SK-N-SH (cell line): ENCODE measurements at regions not wholly inside any gene's neighbourhood (a gene's known extent, or its start where the extent isn't known, plus 50 kb on each side); places are given as distances from the start of the nearest gene placed in this dataset.

Source experiments
- CTCF ChIA-PET: fragments of 300-600, 350-600 bp; formaldehyde crosslinking; extraction: SDS; loops from one replicate; lab custom pipeline; 2021; lab: Yijun Ruan, JAX
- POLR2A ChIA-PET: fragments of 350-600 bp; sonication (Branson Sonifier 250); formaldehyde crosslinking; extraction: SDS; loops from one replicate; lab custom pipeline; 2020; ENCODE audit warnings: antibody characterized with exemption, inconsistent platforms; lab: Yijun Ruan, JAX
- DNase-seq: peaks from one replicate; pipeline ENCODE4 v3.0.0; 2012
- H2AFZ ChIP-seq: fragments of 200-600 bp; sonication (generic); 2 replicates; pipeline ENCODE4 v1.8.1; 2016; ENCODE audit warnings: antibody characterized with exemption, mild to moderate bottlenecking, low read depth
- H3F3A ChIP-seq: fragments of 200-600 bp; sonication (generic); replicated peaks from 2 replicates; pipeline ENCODE3; 2016; ENCODE audit warnings: antibody characterized with exemption, mild to moderate bottlenecking; ENCODE audit not compliant: insufficient read depth
- H3K27ac ChIP-seq, 2 experiments: fragments of 200-500 bp in 1 of 2; fragments of 200-600 bp in 1 of 2; sonication (Bioruptor generic) in 1 of 2; sonication (generic), shearing (Covaris generic) in 1 of 2; 2 replicates each; pipeline versions ENCODE4 v1.5.1 to v1.6.1; 2014 to 2016; ENCODE audit warnings: low read depth in 2 of 2, inconsistent platforms in 1 of 2, low read length in 1 of 2, mild to moderate bottlenecking in 1 of 2, mixed read lengths in 1 of 2
- H3K27me3 ChIP-seq: fragments of 200-600 bp; sonication (generic), shearing (Covaris generic); 2 replicates; pipeline ENCODE4 v1.6.1; 2016; ENCODE audit warnings: mixed run types; ENCODE audit not compliant: insufficient read depth
- H3K36me3 ChIP-seq, 2 experiments: fragments of 200-500 bp in 1 of 2; fragments of 200-600 bp in 1 of 2; sonication (Bioruptor generic) in 1 of 2; sonication (generic) in 1 of 2; replicated peaks in 1 of 2; 2 replicates each; pipeline versions ENCODE3 to v1.5.1; 2014 to 2016; ENCODE audit warnings: low read length in 1 of 2, mild to moderate bottlenecking in 1 of 2; ENCODE audit not compliant: insufficient read depth in 2 of 2, control insufficient read depth in 1 of 2
- H3K4me1 ChIP-seq, 2 experiments: fragments of 200-500 bp in 1 of 2; fragments of 200-600 bp in 1 of 2; sonication (Bioruptor generic) in 1 of 2; sonication (generic), shearing (Covaris generic) in 1 of 2; 2 replicates each; pipeline versions ENCODE4 v1.5.1 to v1.6.1; 2014 to 2016; ENCODE audit warnings: low read depth in 1 of 2, low read length in 1 of 2, mixed run types in 1 of 2; ENCODE audit not compliant: insufficient read depth in 2 of 2, control insufficient read depth in 1 of 2
- H3K4me2 ChIP-seq: fragments of 200-600 bp; sonication (generic), shearing (Covaris generic); 2 replicates; pipeline ENCODE4 v1.6.1; 2017; ENCODE audit warnings: mixed run types
- H3K4me3 ChIP-seq, 2 experiments: fragments of 200-500 bp in 1 of 2; fragments of 200-600 bp in 1 of 2; sonication (Bioruptor generic) in 1 of 2; sonication (generic), shearing (Covaris generic) in 1 of 2; 2 replicates each; pipeline versions ENCODE4 v1.5.1 to v1.8.1; 2014 to 2016; ENCODE audit warnings: low read depth in 2 of 2, inconsistent platforms in 1 of 2, low read length in 1 of 2, mild to moderate bottlenecking in 1 of 2, mixed read lengths in 1 of 2, moderate library complexity in 1 of 2
- H3K79me2 ChIP-seq: fragments of 200-600 bp; sonication (generic); 2 replicates; pipeline ENCODE4 v1.8.1; 2017; ENCODE audit warnings: mild to moderate bottlenecking; ENCODE audit not compliant: insufficient read depth
- H3K9ac ChIP-seq: fragments of 200-600 bp; sonication (generic); 2 replicates; pipeline ENCODE4 v1.6.1; 2017; ENCODE audit warnings: mixed run types
- H3K9me2 ChIP-seq: fragments of 200-600 bp; sonication (generic); 2 replicates; pipeline ENCODE4 v1.6.1; 2017; ENCODE audit warnings: mixed run types
- H3K9me3 ChIP-seq: fragments of 200-600 bp; sonication (generic); 2 replicates; pipeline ENCODE4 v1.6.1; 2017; ENCODE audit warnings: mixed run types, mild to moderate bottlenecking, moderate library complexity
- H4K20me1 ChIP-seq: fragments of 200-600 bp; sonication (generic); 2 replicates; pipeline ENCODE4 v1.6.1; 2017; ENCODE audit warnings: mild to moderate bottlenecking, mixed run types; ENCODE audit not compliant: insufficient read depth
- CTCF ChIP-seq: fragments of 200-600 bp; sonication (generic); IDR thresholded peaks from 2 replicates; pipeline ENCODE4 v1.6.1; 2017; ENCODE audit warnings: antibody characterized with exemption, mild to moderate bottlenecking, moderate library complexity
- EP300 ChIP-seq, 2 experiments: IDR thresholded peaks; 2 replicates each; pipeline versions ENCODE4 v1.4.0 to v1.6.1; 2012; ENCODE audit warnings: borderline replicate concordance in 1 of 2, low read depth in 1 of 2, low read length in 1 of 2
- EZH2phosphoT487 ChIP-seq: fragments of 200-600 bp; sonication (generic); IDR thresholded peaks from 2 replicates; pipeline ENCODE4 v1.6.1; 2017; ENCODE audit warnings: low read depth, mixed run types, mild to moderate bottlenecking, antibody characterized with exemption, moderate library complexity, borderline replicate concordance
- FOSL2 ChIP-seq: IDR thresholded peaks from 2 replicates; pipeline ENCODE4 v1.4.0; 2012; ENCODE audit warnings: low read depth, mild to moderate bottlenecking, moderate library complexity, borderline replicate concordance
- GATA2 ChIP-seq: sonication (generic); formaldehyde crosslinking; IDR thresholded peaks from 2 replicates; pipeline ENCODE4 v1.5.0; 2020; ENCODE audit warnings: mild to moderate bottlenecking, missing genetic modification reagents
- MXI1 ChIP-seq: IDR thresholded peaks from 2 replicates; pipeline ENCODE4 v1.6.1; 2012; ENCODE audit warnings: mild to moderate bottlenecking, low read depth, low read length, improper control_type of control experiment
- POLR2AphosphoS5 ChIP-seq: IDR thresholded peaks from 2 replicates; pipeline ENCODE4 v1.6.1; 2012; ENCODE audit warnings: low read depth, low read length
- RAD21 ChIP-seq: IDR thresholded peaks from 2 replicates; pipeline ENCODE4 v1.6.1; 2012; ENCODE audit warnings: mild to moderate bottlenecking, low read length
- RCOR1 ChIP-seq: fragments of 150-350 bp; IDR thresholded peaks from 2 replicates; pipeline ENCODE4 v1.6.1; 2017; ENCODE audit warnings: antibody characterized with exemption, low read length
- REST ChIP-seq: IDR thresholded peaks from 2 replicates; pipeline ENCODE4 v1.6.1; 2012; ENCODE audit warnings: mild to moderate bottlenecking, low read depth, low read length, moderate library complexity
- RFX5 ChIP-seq: IDR thresholded peaks from 2 replicates; pipeline ENCODE4 v1.6.1; 2012; ENCODE audit warnings: mild to moderate bottlenecking, improper control_type of control experiment, low read length
- RXRA ChIP-seq: IDR thresholded peaks from 2 replicates; pipeline ENCODE4 v1.4.0; 2012; ENCODE audit warnings: low read depth, mild to moderate bottlenecking, borderline replicate concordance
- TAF1 ChIP-seq: IDR thresholded peaks from 2 replicates; pipeline ENCODE4 v1.6.1; 2012; ENCODE audit warnings: low read depth, mild to moderate bottlenecking, low read length, moderate library complexity, borderline replicate concordance
- TCF12 ChIP-seq: IDR thresholded peaks from 2 replicates; pipeline ENCODE4 v1.4.0; 2012
- WGBS: methylation state at CpG from one replicate; pipeline ENCODE4 v1.1.6; 2017; ENCODE audit warnings: low lambda C conversion rate; 5-methylcytosine and 5-hydroxymethylcytosine counted together

- Histone ChIP-seq H3K9me3 (0 out of 2 replicates have a peak, but pooled peaks cover 11% of the 10 kb centered on the region), H3K27me3 (no peaks in the 10 kb centered on the region), H3K27ac (no peak overlapping the region), H3K4me2 (no peak overlapping the region), H2AFZ (no peak overlapping the region), H3K79me2 (no peaks in the 10 kb centered on the region), H4K20me1 (no peaks in the 10 kb centered on the region), H3K9ac (no peak overlapping the region), H3K36me3 (no peaks in the 10 kb centered on the region), H3F3A (peaks cover 3% of the 10 kb centered on the region)
- no peak for DNase-seq
- POLR2A ChIA-PET: no interaction called here
- peak; percentile 50 for TF ChIP-seq CTCF
- no peak for TF ChIP-seq EP300 (IDR thresholded peaks at IDR 0.05; ENCODE audit: borderline replicate concordance in 1 of 2, low read depth in 1 of 2, low read length in 1 of 2)
- no peak for TF ChIP-seq RFX5
- TF ChIP-seq, all 33 proteins: peak for 1
- 22% methylated on average over 4 of the region's 4 CpGs for WGBS
- H3K4me1 ChIP-seq: no peaks in the 10 kb centered on the region
- H3K4me3 ChIP-seq: no peak overlapping the region
- CTCF ChIA-PET: interaction anchor here (0.6 to 1.1 kb wide), 2 partner anchors 36 to 888 kb away, joined by 3 read pairs; no protein-coding TSS in a partner anchor
- H3K9me2 ChIP-seq: no peaks in the 10 kb centered on the region
These were observed 440.4 kb upstream of the ADGRL3 start for GRCh38 chr4:60759518-60760245.

DNA sequence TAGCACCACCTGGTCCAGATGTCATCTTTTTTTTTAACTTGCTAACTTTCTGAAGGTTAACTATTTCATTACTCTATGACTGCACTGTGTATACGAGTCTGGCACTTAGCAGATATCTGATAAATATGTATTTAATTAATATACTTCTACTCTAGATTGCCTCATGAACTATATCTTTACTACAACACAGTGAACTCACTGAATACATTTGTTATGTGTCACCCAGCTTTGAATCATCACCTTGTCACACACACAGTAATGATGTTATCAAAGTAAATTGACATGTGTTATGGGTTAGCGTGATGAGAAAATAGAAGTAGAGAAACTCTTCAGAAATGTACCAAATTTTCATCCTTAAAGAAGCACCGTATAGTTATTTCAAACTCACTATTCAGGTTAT lies 419.3 kb upstream of the ADGRL3 start:
- no peaks in the 10 kb centered on the region for H3K79me2 ChIP-seq
- H3K4me1 ChIP-seq: no peaks in the 10 kb centered on the region; a peak in 1 of 4 replicates
- no peaks in the 10 kb centered on the region for H3K9me2 ChIP-seq
- CTCF ChIA-PET: no interaction called here
- no peak overlapping the region for H2AFZ ChIP-seq
- H3K9ac ChIP-seq: no peak overlapping the region
- no peak for DNase-seq
- H3F3A ChIP-seq: no peaks in the 10 kb centered on the region
- no peak overlapping the region for H3K27ac ChIP-seq
- no peaks in the 10 kb centered on the region for H3K27me3 ChIP-seq
- TF ChIP-seq GATA2 (CRISPR knock-in tag) (no peak), TAF1 (no peak), EP300 (IDR thresholded peaks at IDR 0.05; ENCODE audit: borderline replicate concordance in 1 of 2, low read depth in 1 of 2, low read length in 1 of 2) (no peak), MXI1 (no peak), TCF12 (0 out of 2 replicates have a peak, but pooled peaks have one; percentile 11), RXRA (no peak), EZH2phosphoT487 (no peak), RFX5 (no peak), POLR2AphosphoS5 (no peak), FOSL2 (peak; percentile 9; the same call in 1 of the 2 replicates), RAD21 (no peak), REST (no peak), RCOR1 (no peak)
- TF ChIP-seq, all 33 proteins: peak for 2
- 6% methylated on average over 3 of the region's 3 CpGs for WGBS
- H3K4me3 ChIP-seq: no peak overlapping the region
- POLR2A ChIA-PET: no interaction called here
- no peaks in the 10 kb centered on the region; the same call in 1 of the 2 replicates for H3K9me3 ChIP-seq
- no peaks in the 10 kb centered on the region for H4K20me1 ChIP-seq
- no peak overlapping the region for H3K4me2 ChIP-seq
- H3K36me3 ChIP-seq: no peaks in the 10 kb centered on the region
